OCI-LY3 (cell line): ENCODE measurements at regions not wholly inside any gene's neighbourhood (a gene's known extent, or its start where the extent isn't known, plus 50 kb on each side); places are given as distances from the start of the nearest gene placed in this dataset.

Experiments used
- CTCF ChIP-seq: fragments of 200-600, 300-600 bp; sonication (generic); IDR thresholded peaks from 2 replicates; pipeline ENCODE4 v1.5.1; 2014; ENCODE audit warnings: antibody characterized with exemption, low read length, low read depth
- EZH2phosphoT487 ChIP-seq: fragments of 200-600 bp; shearing (Covaris generic); IDR thresholded peaks from 2 replicates; pipeline ENCODE4 v1.6.1; 2018; ENCODE audit warnings: antibody characterized with exemption, mixed run types, low read depth

- no peak for TF ChIP-seq CTCF
- no peak for TF ChIP-seq EZH2phosphoT487
Observed at GRCh38 chr3:8446845-8447244, 54.8 kb upstream of the LMCD1 start.
